B cell (primary cell): ENCODE measurements at regions not wholly inside any gene's neighbourhood (a gene's known extent, or its start where the extent isn't known, plus 50 kb on each side); places are given as distances from the start of the nearest gene placed in this dataset.

ENCODE experiments used
- EZH2 ChIP-seq: IDR thresholded peaks from 2 replicates; pipeline ENCODE4 v1.6.1; 2012; ENCODE audit warnings: borderline replicate concordance, low read depth, mild to moderate bottlenecking, moderate library complexity, low read length; ENCODE audit not compliant: insufficient read depth, poor library complexity, severe bottlenecking
- TF ChIP-seq, protein P1 (sequence below): fragments of 200-600 bp; IDR thresholded peaks from one replicate; pipeline ENCODE4 v1.8.0; 2022; ENCODE audit warnings: antibody characterized with exemption, mild to moderate bottlenecking

DNA sequence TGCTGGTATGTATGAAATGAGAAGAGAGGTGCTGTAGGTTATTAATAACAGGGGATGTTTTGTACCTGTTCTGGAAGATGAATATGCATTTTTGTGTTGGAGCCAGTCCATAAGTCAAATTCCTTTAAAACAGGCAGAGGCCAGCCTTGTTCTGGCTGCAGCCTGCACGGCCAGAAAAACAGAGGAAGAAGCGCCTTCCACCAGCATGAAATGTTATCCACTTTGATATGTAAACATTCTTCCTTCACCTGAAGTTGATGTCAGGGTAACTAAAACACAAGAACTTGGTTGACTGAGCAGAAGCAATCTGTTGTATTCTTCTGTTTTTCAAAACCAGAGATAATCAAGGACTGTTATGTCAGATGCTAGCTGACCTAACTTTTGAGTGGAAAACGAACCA is 237.9 kb upstream of the PLEKHG7 start:
- TF ChIP-seq, protein P1, sequence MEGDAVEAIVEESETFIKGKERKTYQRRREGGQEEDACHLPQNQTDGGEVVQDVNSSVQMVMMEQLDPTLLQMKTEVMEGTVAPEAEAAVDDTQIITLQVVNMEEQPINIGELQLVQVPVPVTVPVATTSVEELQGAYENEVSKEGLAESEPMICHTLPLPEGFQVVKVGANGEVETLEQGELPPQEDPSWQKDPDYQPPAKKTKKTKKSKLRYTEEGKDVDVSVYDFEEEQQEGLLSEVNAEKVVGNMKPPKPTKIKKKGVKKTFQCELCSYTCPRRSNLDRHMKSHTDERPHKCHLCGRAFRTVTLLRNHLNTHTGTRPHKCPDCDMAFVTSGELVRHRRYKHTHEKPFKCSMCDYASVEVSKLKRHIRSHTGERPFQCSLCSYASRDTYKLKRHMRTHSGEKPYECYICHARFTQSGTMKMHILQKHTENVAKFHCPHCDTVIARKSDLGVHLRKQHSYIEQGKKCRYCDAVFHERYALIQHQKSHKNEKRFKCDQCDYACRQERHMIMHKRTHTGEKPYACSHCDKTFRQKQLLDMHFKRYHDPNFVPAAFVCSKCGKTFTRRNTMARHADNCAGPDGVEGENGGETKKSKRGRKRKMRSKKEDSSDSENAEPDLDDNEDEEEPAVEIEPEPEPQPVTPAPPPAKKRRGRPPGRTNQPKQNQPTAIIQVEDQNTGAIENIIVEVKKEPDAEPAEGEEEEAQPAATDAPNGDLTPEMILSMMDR = no peak
- TF ChIP-seq EZH2 = no peak
